ENCODE measurements at regions not wholly inside any gene's neighbourhood (a gene's known extent, or its start where the extent isn't known, plus 50 kb on each side); places are given as distances from the start of the nearest gene placed in this dataset.
"Not testable (repeated sequence)": the region's sequence is repeated elsewhere in the genome, so short reads cannot be mapped to it uniquely, and the experiment has no call there.

DNA sequence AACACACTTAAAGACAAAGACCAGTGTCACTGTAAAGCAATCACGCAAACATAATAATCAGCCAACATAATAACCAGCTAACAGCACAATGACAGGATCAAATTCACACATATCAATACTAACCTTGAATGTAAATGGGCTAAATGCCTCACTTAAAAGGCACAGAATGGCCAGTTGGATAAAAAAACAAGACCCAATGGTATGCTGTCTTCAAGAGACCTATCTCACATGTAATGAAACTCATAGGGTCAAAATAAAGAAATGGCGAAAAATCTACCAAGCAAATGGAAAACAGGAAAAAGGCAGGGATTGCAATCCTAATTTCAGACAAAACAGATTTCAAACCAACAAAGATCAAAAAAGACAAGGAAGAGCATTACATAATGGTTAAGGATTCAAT is 78.2 kb upstream of the RAB12 start:
- TF ChIP-seq, protein P1, sequence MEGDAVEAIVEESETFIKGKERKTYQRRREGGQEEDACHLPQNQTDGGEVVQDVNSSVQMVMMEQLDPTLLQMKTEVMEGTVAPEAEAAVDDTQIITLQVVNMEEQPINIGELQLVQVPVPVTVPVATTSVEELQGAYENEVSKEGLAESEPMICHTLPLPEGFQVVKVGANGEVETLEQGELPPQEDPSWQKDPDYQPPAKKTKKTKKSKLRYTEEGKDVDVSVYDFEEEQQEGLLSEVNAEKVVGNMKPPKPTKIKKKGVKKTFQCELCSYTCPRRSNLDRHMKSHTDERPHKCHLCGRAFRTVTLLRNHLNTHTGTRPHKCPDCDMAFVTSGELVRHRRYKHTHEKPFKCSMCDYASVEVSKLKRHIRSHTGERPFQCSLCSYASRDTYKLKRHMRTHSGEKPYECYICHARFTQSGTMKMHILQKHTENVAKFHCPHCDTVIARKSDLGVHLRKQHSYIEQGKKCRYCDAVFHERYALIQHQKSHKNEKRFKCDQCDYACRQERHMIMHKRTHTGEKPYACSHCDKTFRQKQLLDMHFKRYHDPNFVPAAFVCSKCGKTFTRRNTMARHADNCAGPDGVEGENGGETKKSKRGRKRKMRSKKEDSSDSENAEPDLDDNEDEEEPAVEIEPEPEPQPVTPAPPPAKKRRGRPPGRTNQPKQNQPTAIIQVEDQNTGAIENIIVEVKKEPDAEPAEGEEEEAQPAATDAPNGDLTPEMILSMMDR (conservative IDR thresholded peaks at IDR 0.05; ENCODE audit: low read length) = not testable (repeated sequence)
- TF ChIP-seq EZH2phosphoT487 (IDR thresholded peaks at IDR 0.05; ENCODE audit: borderline replicate concordance) = not testable (repeated sequence)
